ENCODE measurements at regions not wholly inside any gene's neighbourhood (a gene's known extent, or its start where the extent isn't known, plus 50 kb on each side); places are given as distances from the start of the nearest gene placed in this dataset.

DNA sequence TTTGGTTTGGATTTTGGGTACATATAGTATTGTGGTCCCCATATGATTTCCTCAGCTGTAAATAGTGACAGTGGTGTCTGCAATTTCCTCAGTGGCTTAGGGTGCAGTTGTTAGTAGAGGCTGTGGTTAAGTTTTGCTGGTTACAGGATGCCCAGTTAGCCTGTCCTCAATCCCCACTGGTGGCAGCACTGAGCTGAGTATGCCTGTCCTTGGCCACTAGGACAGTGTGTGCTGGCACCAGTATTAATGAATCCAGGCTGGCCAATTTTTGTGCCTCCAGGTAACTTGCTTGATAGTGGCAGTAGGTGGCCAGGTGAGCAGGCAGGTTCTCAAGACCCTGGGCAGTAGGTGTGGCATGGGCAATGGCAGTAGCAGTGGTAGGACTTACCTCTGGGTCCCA lies 973.1 kb downstream of the TMEM182 start:
- ATAC-seq (no peak), DNase-seq (no peak)
- intact Hi-C loops (cut with DNase I, micrococcal nuclease) = no loop called here

DNA sequence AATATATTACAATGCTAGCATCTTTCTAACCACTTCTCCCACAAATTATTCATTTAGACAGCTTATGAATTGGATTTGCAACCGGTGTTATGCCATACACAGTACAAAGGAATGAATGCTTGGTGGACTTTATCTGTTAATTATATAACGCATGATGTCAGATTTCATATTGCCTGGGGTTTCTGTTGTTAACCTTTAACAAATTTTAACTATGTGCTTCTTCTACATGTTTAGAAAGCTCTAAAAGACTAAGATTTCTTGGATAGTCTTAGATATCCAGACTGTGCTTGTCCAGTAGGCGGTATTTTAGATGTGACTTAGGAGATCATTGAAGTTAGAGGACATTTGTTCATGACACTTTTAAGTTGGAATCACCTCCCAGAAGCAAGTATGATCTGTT lies 976.3 kb downstream of the TMEM182 start:
- no peak for ATAC-seq
- intact Hi-C loops (cut with DNase I, micrococcal nuclease) = no loop called here

GRCh38 chr2:103738606-103739005 lies 976.8 kb downstream of the TMEM182 start:
- DNase-seq (no peak), ATAC-seq (no peak)
- intact Hi-C loops (cut with DNase I, micrococcal nuclease) = no loop called here

More for the DNA sequence above, 976.3 kb downstream of the TMEM182 start:
- no peak for DNase-seq

DNA sequence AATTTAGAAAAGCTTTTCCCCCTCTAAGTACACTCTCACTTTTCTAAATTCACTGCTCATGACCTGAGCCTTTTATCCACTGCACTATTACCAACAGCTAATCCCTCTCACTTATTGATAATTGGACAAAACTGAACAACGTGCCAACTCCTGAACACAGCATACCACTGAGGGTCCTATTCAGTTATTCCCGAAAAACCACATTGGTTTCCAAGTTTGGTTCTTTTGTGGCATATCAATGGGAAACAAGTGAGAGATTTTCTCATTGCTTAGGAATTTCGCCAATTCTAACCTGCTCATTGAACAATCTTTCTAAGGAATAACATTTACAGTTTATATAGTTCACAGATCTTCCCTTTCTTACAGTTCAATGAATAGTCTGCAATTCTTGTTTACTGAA lies 977.4 kb downstream of the TMEM182 start:
- intact Hi-C loops (cut with DNase I, micrococcal nuclease) = no loop called here
- ATAC-seq (no peak), DNase-seq (no peak)

- no peak for ATAC-seq
- intact Hi-C loops (cut with DNase I, micrococcal nuclease) = no loop called here
- no peak for DNase-seq
Measured at GRCh38 chr2:103739921-103740320, 978.1 kb downstream of the TMEM182 start.

- intact Hi-C loops (cut with DNase I, micrococcal nuclease) = no loop called here
- DNase-seq = no peak
- no peak for ATAC-seq
Measured at GRCh38 chr2:103740631-103741030, 978.8 kb downstream of the TMEM182 start.

- DNase-seq (no peak), ATAC-seq (no peak)
- intact Hi-C loops (cut with DNase I, micrococcal nuclease) = no loop called here
Measured at GRCh38 chr2:103743195-103743594, 981.4 kb downstream of the TMEM182 start.

GRCh38 chr2:103754530-103754929 lies 992.7 kb downstream of the TMEM182 start:
- intact Hi-C loops (cut with DNase I, micrococcal nuclease) = no loop called here
- DNase-seq = no peak
- ATAC-seq = no peak

DNA sequence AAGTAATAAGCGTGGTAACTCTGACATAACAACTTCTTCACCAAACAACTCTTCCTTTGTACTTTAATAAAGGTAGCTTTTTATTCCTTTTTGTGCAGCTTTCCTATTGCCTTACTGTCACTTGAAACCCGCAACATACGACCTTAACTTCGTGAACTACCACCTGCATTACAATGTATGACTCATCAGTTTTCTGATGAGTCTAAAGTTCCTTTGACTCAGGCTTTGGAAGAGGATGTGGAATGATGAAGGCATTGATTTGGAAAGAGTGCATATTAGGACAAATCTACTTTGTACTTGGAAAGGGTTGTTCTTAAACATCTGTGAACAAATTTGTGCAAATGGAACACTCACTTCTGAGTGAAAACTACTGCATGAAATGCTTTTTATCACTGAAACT lies 1012.1 kb downstream of the TMEM182 start:
- intact Hi-C loops (cut with DNase I, micrococcal nuclease) = no loop called here
- no peak for DNase-seq
- no peak for ATAC-seq

DNA sequence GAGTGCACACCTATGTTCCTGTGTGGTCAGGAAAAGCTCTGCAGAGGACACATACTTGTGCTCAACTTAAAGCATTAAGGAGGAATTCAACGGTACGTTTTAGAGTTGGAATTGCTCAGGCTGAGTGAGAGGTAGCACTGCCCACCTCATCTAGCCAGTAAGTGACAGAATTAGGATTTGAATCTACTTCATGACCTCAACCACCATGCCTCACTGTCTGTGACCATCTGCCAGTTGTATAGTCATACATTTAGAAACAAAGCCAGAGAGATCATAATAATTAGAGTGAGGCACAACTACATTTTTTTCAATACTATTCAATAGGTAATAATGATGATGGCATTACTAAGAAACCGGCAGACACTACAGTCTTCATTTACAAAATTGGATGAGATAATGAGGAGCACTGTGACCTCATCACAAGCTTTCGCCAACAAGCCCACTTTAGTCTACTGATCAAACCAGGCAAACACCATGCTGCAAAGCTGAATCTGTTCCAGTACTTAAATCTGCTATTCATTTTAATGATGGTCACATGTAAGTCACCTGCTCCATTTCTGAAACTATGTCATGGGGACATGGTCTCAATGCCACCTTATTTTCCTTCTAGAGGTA lies 1018.4 kb downstream of the TMEM182 start:
- intact Hi-C loops (cut with DNase I, micrococcal nuclease) = no loop called here
- DNase-seq = no peak
- ATAC-seq = no peak

DNA sequence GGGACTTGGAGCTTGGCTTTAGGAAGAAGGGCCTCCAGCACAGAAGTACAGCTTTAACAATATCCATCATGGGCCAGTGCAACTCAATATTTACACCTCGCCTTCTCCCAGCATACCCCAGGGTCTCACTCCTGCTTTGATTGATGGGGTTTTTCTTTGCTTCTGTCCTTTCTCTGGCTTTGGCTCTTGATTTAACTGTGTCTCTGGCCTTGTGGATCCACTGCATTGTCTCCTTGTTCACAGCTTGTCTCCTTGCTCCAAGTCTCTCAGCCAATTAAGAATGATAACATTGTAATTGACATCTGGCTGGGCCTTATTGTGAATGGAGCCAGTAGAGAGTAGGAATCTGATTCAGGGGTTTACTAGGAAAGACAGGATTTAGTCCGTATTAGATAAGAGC lies 1019.5 kb downstream of the TMEM182 start:
- ATAC-seq = no peak
- intact Hi-C loops (cut with DNase I, micrococcal nuclease) = no loop called here
- DNase-seq = no peak

- ATAC-seq (no peak), DNase-seq (no peak)
- intact Hi-C loops (cut with DNase I, micrococcal nuclease) = no loop called here
Measured at GRCh38 chr2:103784261-103784660, 1022.4 kb downstream of the TMEM182 start.

GRCh38 chr2:103785432-103785831 lies 1023.6 kb downstream of the TMEM182 start:
- intact Hi-C loops (cut with DNase I, micrococcal nuclease) = no loop called here
- ATAC-seq = no peak
- no peak for DNase-seq

DNA sequence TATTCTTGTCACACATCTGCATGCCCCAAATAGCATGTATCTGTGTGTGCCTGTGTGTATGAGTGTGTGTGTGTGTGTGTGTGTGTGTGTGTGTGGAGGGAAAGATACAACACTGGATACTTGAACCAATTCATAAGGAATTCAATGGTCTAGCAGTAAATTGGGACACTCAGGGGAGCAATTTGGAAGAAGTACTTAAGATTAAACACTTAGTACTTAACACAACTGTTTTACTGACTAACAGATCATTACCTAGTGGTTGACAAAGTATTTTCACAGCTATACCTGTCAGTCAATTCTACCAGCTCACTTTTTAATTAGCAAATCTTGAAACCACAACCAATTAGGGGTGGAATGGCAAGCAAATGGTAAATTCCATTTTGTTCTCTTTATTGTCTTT lies 1024.1 kb downstream of the TMEM182 start:
- DNase-seq (no peak), ATAC-seq (no peak)
- intact Hi-C loops (cut with DNase I, micrococcal nuclease) = no loop called here

GRCh38 chr2:103788389-103788788 lies 1026.6 kb downstream of the TMEM182 start:
- intact Hi-C loops (cut with DNase I, micrococcal nuclease) = no loop called here
- ATAC-seq = no peak
- DNase-seq = no peak

DNA sequence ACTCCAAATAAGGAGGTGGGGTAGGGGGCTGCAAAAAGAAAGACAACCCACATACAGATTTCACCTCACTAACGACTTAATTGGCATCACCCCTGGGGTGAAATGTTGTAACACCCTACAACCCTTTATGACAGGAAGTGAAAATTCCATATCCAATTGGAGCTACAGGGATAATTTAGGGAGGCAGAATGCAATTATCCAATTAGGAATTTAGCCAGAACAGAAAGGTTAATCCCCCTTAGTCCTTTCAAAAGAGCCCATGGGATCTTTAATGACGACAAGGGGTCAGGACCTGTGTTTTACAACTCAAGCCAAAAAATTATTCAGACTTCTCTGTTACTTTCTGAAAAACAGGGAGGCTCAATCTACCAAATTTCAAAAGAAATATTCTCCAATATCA lies 1027.1 kb downstream of the TMEM182 start:
- DNase-seq (no peak), ATAC-seq (no peak)
- intact Hi-C loops (cut with DNase I, micrococcal nuclease) = no loop called here

DNA sequence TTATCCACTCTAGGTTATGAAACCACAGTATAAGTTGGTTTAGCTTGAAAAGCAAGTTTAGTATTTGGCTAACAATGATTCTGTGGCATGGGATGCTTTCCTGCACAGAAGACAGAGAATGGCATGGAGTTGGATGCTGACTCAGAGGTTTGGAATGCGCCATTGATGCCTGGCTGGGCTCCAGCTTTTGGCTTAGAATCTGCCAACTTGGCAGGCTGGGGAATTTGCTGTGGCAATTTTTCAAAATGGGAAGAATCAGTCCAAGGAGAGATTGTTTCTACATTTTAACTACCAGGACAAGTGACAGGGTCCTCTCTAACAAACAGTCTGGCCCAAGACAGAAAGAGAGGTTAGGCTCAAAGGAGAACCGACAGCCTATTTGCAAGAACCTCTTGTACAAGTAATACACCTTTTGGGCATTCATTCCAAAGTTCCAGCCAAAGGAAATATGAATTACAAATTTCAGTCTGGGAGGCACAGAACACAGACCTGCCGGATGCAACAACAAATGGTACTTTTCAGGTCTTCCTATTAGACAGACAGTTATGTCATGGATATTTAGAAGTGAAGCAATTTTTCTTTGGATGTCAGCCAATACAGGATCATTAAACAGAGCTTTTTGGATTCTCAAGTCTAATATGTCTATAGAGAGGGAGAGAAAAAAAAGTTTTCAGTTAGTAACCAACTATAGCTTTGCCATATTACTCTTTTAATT lies 1027.7 kb downstream of the TMEM182 start:
- no peak for ATAC-seq
- no peak for DNase-seq
- intact Hi-C loops (cut with DNase I, micrococcal nuclease) = no loop called here

- intact Hi-C loops (cut with DNase I, micrococcal nuclease) = no loop called here
- DNase-seq (no peak), ATAC-seq (no peak)
Measured at GRCh38 chr2:103792042-103792441, 1030.2 kb downstream of the TMEM182 start.

DNA sequence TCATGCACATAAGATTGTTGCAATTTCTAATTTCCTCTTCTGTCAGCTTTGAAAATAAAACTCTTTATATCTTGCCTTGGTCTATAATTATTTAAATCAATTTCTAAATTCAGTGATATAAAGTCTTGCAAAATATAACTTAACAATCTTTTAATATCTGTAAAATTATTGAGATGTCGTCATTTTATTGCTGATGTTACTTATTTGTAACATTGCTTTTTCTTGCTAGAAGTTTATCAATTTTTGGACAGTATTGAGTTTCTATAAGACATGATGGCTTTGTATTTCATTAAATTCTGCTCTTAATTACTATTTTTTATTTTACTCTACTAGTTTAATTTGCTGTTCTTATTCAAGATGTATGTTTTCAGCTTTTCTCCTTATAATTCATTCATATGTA lies 1036.5 kb downstream of the TMEM182 start:
- intact Hi-C loops (cut with DNase I, micrococcal nuclease) = no loop called here
- ATAC-seq = no peak

GRCh38 chr2:103804013-103804412 lies 1042.2 kb downstream of the TMEM182 start:
- ATAC-seq (no peak), DNase-seq (no peak)
- intact Hi-C loops (cut with DNase I, micrococcal nuclease) = no loop called here

More for the DNA sequence above, 1036.5 kb downstream of the TMEM182 start:
- no peak for DNase-seq

GRCh38 chr2:103805746-103806145 lies 1043.9 kb downstream of the TMEM182 start:
- no peak for ATAC-seq
- DNase-seq = no peak
- intact Hi-C loops (cut with DNase I, micrococcal nuclease) = no loop called here
